ENCODE measurements at regions not wholly inside any gene's neighbourhood (a gene's known extent, or its start where the extent isn't known, plus 50 kb on each side); places are given as distances from the start of the nearest gene placed in this dataset.

DNA sequence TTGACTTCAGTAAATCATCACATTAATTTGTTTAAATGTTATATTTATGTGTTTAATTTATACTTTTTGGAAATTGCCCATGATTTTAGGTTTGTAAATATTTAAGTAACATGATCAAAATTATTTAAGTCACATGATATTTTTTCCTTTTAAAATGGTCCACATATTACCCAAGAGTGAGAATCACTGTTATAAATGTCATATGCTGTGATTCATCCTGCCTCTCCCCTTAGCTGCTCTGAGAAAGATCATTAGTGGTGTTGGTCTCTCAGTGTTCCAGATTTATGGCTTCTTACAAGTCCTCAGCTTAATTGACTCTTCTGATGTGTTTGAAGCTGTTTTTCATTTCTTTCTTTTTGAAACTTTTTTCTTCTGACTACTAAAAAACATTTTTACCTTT, 70.1 kb downstream of the SPANXN4 start:
- TF ChIP-seq CTCF (conservative IDR thresholded peaks at IDR 0.05; ENCODE audit: low read length) (no peak), EZH2phosphoT487 (IDR thresholded peaks at IDR 0.05; ENCODE audit: borderline replicate concordance, low read depth, low read length) (no peak)

All from OCI-LY7 (cell line).